Thyroid gland (tissue), 4 donors: ENCODE measurements at regions not wholly inside any gene's neighbourhood (a gene's known extent, or its start where the extent isn't known, plus 50 kb on each side); places are given as distances from the start of the nearest gene placed in this dataset.
"Not testable (repeated sequence)": the region's sequence is repeated elsewhere in the genome, so short reads cannot be mapped to it uniquely, and the experiment has no call there.

Experiments used
- DNase-seq, 2 donors: peaks; one replicate each; pipeline ENCODE4 v3.0.0-alpha.2; 2019
- H3K27ac ChIP-seq, 3 donors: fragments of 200-600 bp; sonication (generic); 1 replicate in 2 of 3; 2 replicates in 1 of 3; pipeline ENCODE4 v1.5.1; 2016 to 2019; ENCODE audit warnings: mild to moderate bottlenecking in 1 of 3, moderate library complexity in 1 of 3
- H3K27me3 ChIP-seq: fragments of 200-600 bp; sonication (generic); one replicate; pipeline ENCODE4 v1.5.1; 2019
- H3K36me3 ChIP-seq, 2 donors: fragments of 200-600 bp; sonication (generic); one replicate each; pipeline ENCODE4 v1.5.1; 2016 to 2019
- H3K4me1 ChIP-seq, 2 donors: fragments of 200-600 bp; sonication (generic); one replicate each; pipeline ENCODE4 v1.5.1; 2017 to 2019
- H3K4me3 ChIP-seq, 3 donors: fragments of 200-600 bp; sonication (generic); replicated peaks in 1 of 3; 1 replicate in 2 of 3; 2 replicates in 1 of 3; pipeline ENCODE4 v1.5.1; 2016; ENCODE audit warnings: mild to moderate bottlenecking in 1 of 3
- H3K9me3 ChIP-seq: fragments of 200-600 bp; sonication (generic); one replicate; pipeline ENCODE4 v1.5.1; 2017
- CTCF ChIP-seq, 6 experiments: fragments of 200-600 bp in 3 of 6; fragments of 450-650 bp in 3 of 6; sonication (generic) in 3 of 6; IDR thresholded peaks; one replicate each; pipeline ENCODE4 v1.5.1; 2016 to 2019; ENCODE audit warnings: antibody characterized with exemption in 6 of 6, mild to moderate bottlenecking in 2 of 6, inconsistent platforms in 1 of 6, moderate library complexity in 1 of 6
- POLR2A ChIP-seq, 2 donors: fragments of 450-650 bp; IDR thresholded peaks; one replicate each; pipeline ENCODE4 v1.6.1; 2017; ENCODE audit warnings: antibody characterized with exemption in 2 of 2, mild to moderate bottlenecking in 2 of 2, moderate library complexity in 1 of 2
- WGBS, 2 donors: methylation state at CpG; one replicate each; pipeline ENCODE4 v1.1.5; 2017; 5-methylcytosine and 5-hydroxymethylcytosine counted together
- intact Hi-C: fragments of 100-400 bp; cut with DNase I; formaldehyde crosslinking; loops from one replicate; pipeline ENCODE4 v1.15.1; 2023

GRCh38 chr6:144955859-144956258 lies 670.7 kb downstream of the UTRN start:
- H3K27me3 ChIP-seq, result no peaks in the 10 kb centered on the region
- H3K36me3 ChIP-seq, result no peaks in the 10 kb centered on the region
- intact Hi-C loops, result no loop called here
- no peak for DNase-seq
- no peak overlapping the region for H3K4me3 ChIP-seq
- TF ChIP-seq CTCF (IDR thresholded peaks at IDR 0.05) (no peak), POLR2A (IDR thresholded peaks at IDR 0.05) (no peak)
- H3K9me3 ChIP-seq, result no peaks in the 10 kb centered on the region
- H3K27ac ChIP-seq, result no peak overlapping the region
- H3K4me1 ChIP-seq, result no peaks in the 10 kb centered on the region
- WGBS, 2 donors, result 73 to 74% methylated on average over 3 of the region's 3 CpGs

GRCh38 chr6:144956697-144957096 lies 671.6 kb downstream of the UTRN start:
- H3K4me3 ChIP-seq, H3K36me3 ChIP-seq, H3K27me3 ChIP-seq, DNase-seq, H3K4me1 ChIP-seq, H3K27ac ChIP-seq, intact Hi-C loops, H3K9me3 ChIP-seq: not testable (repeated sequence)

- DNase-seq, result no peak
- intact Hi-C loops, result no loop called here
- H3K36me3 ChIP-seq, result no peaks in the 10 kb centered on the region
- H3K27me3 ChIP-seq, result no peaks in the 10 kb centered on the region
- TF ChIP-seq POLR2A (IDR thresholded peaks at IDR 0.05) (no peak), CTCF (IDR thresholded peaks at IDR 0.05) (no peak)
- H3K4me1 ChIP-seq, result no peaks in the 10 kb centered on the region
- H3K4me3 ChIP-seq, result no peak overlapping the region
- no peak overlapping the region for H3K27ac ChIP-seq
- 100% methylated on average over 1 of the region's 1 CpG for WGBS, 2 donors
- H3K9me3 ChIP-seq, result no peaks in the 10 kb centered on the region
These were observed 672.3 kb downstream of the UTRN start for GRCh38 chr6:144957236-144957937.

- no peak for DNase-seq
- Histone ChIP-seq H3K36me3 (no peaks in the 10 kb centered on the region), H3K4me1 (no peaks in the 10 kb centered on the region), H3K4me3 (no peak overlapping the region), H3K9me3 (no peaks in the 10 kb centered on the region), H3K27ac (no peak overlapping the region), H3K27me3 (no peaks in the 10 kb centered on the region)
- intact Hi-C loops, result no loop called here
- 91 to 92% methylated on average over 3 of the region's 3 CpGs for WGBS, 2 donors
- TF ChIP-seq CTCF (IDR thresholded peaks at IDR 0.05) (no peak), POLR2A (IDR thresholded peaks at IDR 0.05) (no peak)
These were observed 684.0 kb downstream of the UTRN start for GRCh38 chr6:144969154-144969553.

GRCh38 chr6:144969602-144970272 lies 684.6 kb downstream of the UTRN start:
- no peaks in the 10 kb centered on the region for H3K4me1 ChIP-seq
- TF ChIP-seq CTCF (IDR thresholded peaks at IDR 0.05) (no peak), POLR2A (IDR thresholded peaks at IDR 0.05) (no peak)
- no peaks in the 10 kb centered on the region for H3K9me3 ChIP-seq
- no peaks in the 10 kb centered on the region for H3K27me3 ChIP-seq
- intact Hi-C loops, result no loop called here
- H3K36me3 ChIP-seq, result no peaks in the 10 kb centered on the region
- 75 to 86% methylated on average over 6 of the region's 6 CpGs for whole genome bisulfite sequencing, 2 donors
- no peak overlapping the region for H3K4me3 ChIP-seq
- DNase-seq, result no peak
- H3K27ac ChIP-seq, result no peak overlapping the region

- H3K36me3 ChIP-seq, H3K4me3 ChIP-seq, intact Hi-C loops, H3K27me3 ChIP-seq, H3K9me3 ChIP-seq, H3K4me1 ChIP-seq: not testable (repeated sequence)
- peak overlapping the region in 1 of 3 donors; percentile 8 for H3K27ac ChIP-seq
- peak; percentile 78 to 83 for DNase-seq
- WGBS, 2 donors, result 35 to 52% methylated on average over 4 to 7 of the region's 8 CpGs
These were observed 692.2 kb downstream of the UTRN start for GRCh38 chr6:144977250-144977864.
